IMR-90 (cell line): ENCODE measurements at regions not wholly inside any gene's neighbourhood (a gene's known extent, or its start where the extent isn't known, plus 50 kb on each side); places are given as distances from the start of the nearest gene placed in this dataset.

ENCODE experiments used
- ATAC-seq: fragments of 200-7000 bp; cut with Tn5 transposase; 2 replicates; pipeline ENCODE4 v1.9.1; 2020; ENCODE audit warnings: low read depth, mild to moderate bottlenecking, moderate library complexity
- BruUV-seq: library from RNA; stranded (reverse); fragments of 400-500 nt; replicated peaks from 2 replicates; lab custom pipeline; 2021; lab: Mats Ljungman, UMichigan
- CTCF ChIA-PET: fragments of 300-600 bp; formaldehyde crosslinking; extraction: SDS; loops from one replicate; lab custom pipeline; 2021; ENCODE audit warnings: antibody characterized with exemption; lab: Yijun Ruan, JAX
- POLR2A ChIA-PET: fragments of 300-600 bp; sonication (Branson Sonifier 250); formaldehyde crosslinking; loops from one replicate; lab custom pipeline; 2022; ENCODE audit warnings: antibody characterized with exemption; ENCODE audit not compliant: unreplicated experiment; lab: Charles Lee
- DNase-seq: peaks from one replicate; pipeline ENCODE4 v3.0.0; 2013
- H2AFZ ChIP-seq: replicated peaks from 2 replicates; pipeline ENCODE3; 2013; ENCODE audit warnings: low read length, mild to moderate bottlenecking; ENCODE audit not compliant: poor library complexity
- H2AK5ac ChIP-seq: 2 replicates; pipeline ENCODE4 v1.6.1; 2013; ENCODE audit warnings: low read depth, low read length, inconsistent platforms
- H2AK9ac ChIP-seq: replicated peaks from 2 replicates; pipeline ENCODE3; 2013; ENCODE audit warnings: mild to moderate bottlenecking, low read depth, low read length, moderate library complexity; ENCODE audit not compliant: poor library complexity
- H2BK120ac ChIP-seq: 2 replicates; pipeline ENCODE4 v1.6.1; 2013; ENCODE audit warnings: low read depth, low read length, inconsistent platforms
- H2BK15ac ChIP-seq: 3 replicates; pipeline ENCODE4 v1.6.1; 2013; ENCODE audit warnings: low read depth, low read length, inconsistent platforms
- H2BK20ac ChIP-seq: 2 replicates; pipeline ENCODE4 v1.6.1; 2013; ENCODE audit warnings: low read depth, mild to moderate bottlenecking, inconsistent platforms, low read length, moderate library complexity
- H2BK5ac ChIP-seq: 2 replicates; pipeline ENCODE4 v1.6.1; 2013; ENCODE audit warnings: mild to moderate bottlenecking, low read depth, low read length, inconsistent platforms; ENCODE audit not compliant: poor library complexity, severe bottlenecking
- H3K14ac ChIP-seq: replicated peaks from 2 replicates; pipeline ENCODE4 v1.6.1; 2013; ENCODE audit warnings: low read depth, low read length, inconsistent platforms
- H3K18ac ChIP-seq: 2 replicates; pipeline ENCODE4 v1.6.1; 2013; ENCODE audit warnings: low read depth, low read length, control low read depth
- H3K23ac ChIP-seq: 2 replicates; pipeline ENCODE4 v1.6.1; 2013; ENCODE audit warnings: low read depth, low read length, inconsistent platforms
- H3K27ac ChIP-seq: 2 replicates; pipeline ENCODE4 v1.5.1; 2013; ENCODE audit warnings: mild to moderate bottlenecking, control low read depth, low read length; ENCODE audit not compliant: insufficient read depth
- H3K27me3 ChIP-seq: 2 replicates; pipeline ENCODE4 v1.6.1; 2013; ENCODE audit warnings: low read length; ENCODE audit not compliant: control insufficient read depth, insufficient read depth
- H3K36me3 ChIP-seq: 2 replicates; pipeline ENCODE4 v1.6.1; 2013; ENCODE audit warnings: low read length, mixed read lengths; ENCODE audit not compliant: control insufficient read depth, insufficient read depth
- H3K4ac ChIP-seq: 2 replicates; pipeline ENCODE4 v1.6.1; 2013; ENCODE audit warnings: low read depth, low read length, inconsistent platforms
- H3K4me1 ChIP-seq: 2 replicates; pipeline ENCODE4 v1.6.1; 2013; ENCODE audit warnings: low read length, mixed read lengths; ENCODE audit not compliant: control insufficient read depth, insufficient read depth
- H3K4me2 ChIP-seq: 2 replicates; pipeline ENCODE4 v1.6.1; 2013; ENCODE audit warnings: low read depth, mild to moderate bottlenecking, control low read depth, low read length, moderate library complexity
- H3K4me3 ChIP-seq: 2 replicates; pipeline ENCODE4 v1.5.1; 2013; ENCODE audit warnings: low read depth, mild to moderate bottlenecking, control low read depth, low read length, moderate library complexity; ENCODE audit not compliant: insufficient read depth
- H3K56ac ChIP-seq: 2 replicates; pipeline ENCODE4 v1.6.1; 2013; ENCODE audit warnings: low read length, inconsistent platforms; ENCODE audit not compliant: insufficient read depth; ENCODE audit errors: extremely low read depth
- H3K79me1 ChIP-seq, 2 experiments: 2 replicates each; pipeline ENCODE4 v1.6.1; 2013; ENCODE audit warnings: low read length in 2 of 2, inconsistent platforms in 1 of 2, low read depth in 1 of 2
- H3K9ac ChIP-seq: 2 replicates; pipeline ENCODE4 v1.6.1; 2013; ENCODE audit warnings: low read depth, low read length, control low read depth
- H3K9me1 ChIP-seq: 2 replicates; pipeline ENCODE4 v1.6.1; 2013; ENCODE audit warnings: low read length, inconsistent platforms; ENCODE audit not compliant: insufficient read depth
- H3K9me3 ChIP-seq: 2 replicates; pipeline ENCODE4 v1.6.1; 2013; ENCODE audit warnings: low read length; ENCODE audit not compliant: control insufficient read depth, insufficient read depth
- H4K20me1 ChIP-seq: 2 replicates; pipeline ENCODE4 v1.6.1; 2013; ENCODE audit warnings: low read length, inconsistent platforms; ENCODE audit not compliant: insufficient read depth
- H4K5ac ChIP-seq: 2 replicates; pipeline ENCODE4 v1.6.1; 2013; ENCODE audit warnings: mild to moderate bottlenecking, low read depth, low read length, control low read depth
- H4K8ac ChIP-seq, 2 experiments: 2 replicates each; pipeline ENCODE4 v1.6.1; 2013; ENCODE audit warnings: low read depth in 2 of 2, low read length in 2 of 2, control low read depth in 1 of 2, inconsistent platforms in 1 of 2
- H4K91ac ChIP-seq: 2 replicates; pipeline ENCODE4 v1.6.1; 2013; ENCODE audit warnings: low read depth, low read length, inconsistent platforms; ENCODE audit not compliant: insufficient read depth
- RCOR1 ChIP-seq: IDR thresholded peaks from 2 replicates; pipeline ENCODE4 v1.6.1; 2012; ENCODE audit warnings: mild to moderate bottlenecking, low read length, improper control_type of control experiment; ENCODE audit not compliant: insufficient replicate concordance
- WGBS, 2 experiments: methylation state at CpG; one replicate each; pipeline versions ENCODE4 v1.1.5 to v1.1.7; 2013; ENCODE audit warnings: missing lambda C conversion rate in 2 of 2; ENCODE audit not compliant: insufficient read length in 1 of 2; ENCODE audit errors: extremely low coverage in 2 of 2; 5-methylcytosine and 5-hydroxymethylcytosine counted together
- dilution Hi-C: fragments of 300-500 bp; cut with HindIII; formaldehyde crosslinking; loops from one replicate; pipeline ENCODE4 v1.14.3; 2018; ENCODE audit warnings: low sequenced_read_pairs; ENCODE audit not compliant: unreplicated experiment
- in situ Hi-C: fragments of 300-500 bp; cut with MboI; formaldehyde crosslinking; loops from 3 replicates; pipeline ENCODE4 v1.14.3; 2019; ENCODE audit warnings: low sequenced_read_pairs, inconsistent platforms, mixed read lengths
- intact Hi-C: fragments of 100-400 bp; cut with micrococcal nuclease; formaldehyde crosslinking; loops from 2 replicates; pipeline ENCODE4 v1.10.0; 2022

- H2AK5ac ChIP-seq: no peak overlapping the region
- H3K79me1 ChIP-seq: no peaks in the 10 kb centered on the region
- CTCF ChIA-PET: no interaction called here
- no peak overlapping the region for H2BK120ac ChIP-seq
- no peak overlapping the region for H3K4ac ChIP-seq
- no peak overlapping the region for H3K18ac ChIP-seq
- dilution Hi-C loops (no loop called here), intact Hi-C loops (loop anchor here (10.0 kb wide), 1 partner anchor 713 kb away; no protein-coding TSS in a partner anchor), in situ Hi-C loops (no loop called here)
- no peak overlapping the region for H3K27ac ChIP-seq
- H2BK15ac ChIP-seq: no peak overlapping the region
- no peaks in the 10 kb centered on the region for H4K20me1 ChIP-seq
- no peak overlapping the region for H3K56ac ChIP-seq
- H2AFZ ChIP-seq: no peak overlapping the region
- no peak overlapping the region for H2BK20ac ChIP-seq
- H3K4me1 ChIP-seq: no peaks in the 10 kb centered on the region
- H3K4me2 ChIP-seq: no peak overlapping the region
- no peak overlapping the region for H4K8ac ChIP-seq
- no peaks in the 10 kb centered on the region for H3K9me1 ChIP-seq
- H3K9ac ChIP-seq: no peak overlapping the region
- no peak overlapping the region for H3K23ac ChIP-seq
- no peak for TF ChIP-seq RCOR1
- no CpG with 5 or more reads among the region's 3 CpGs for WGBS, 2 experiments
- no peak for ATAC-seq
- H3K4me3 ChIP-seq: no peak overlapping the region
- H3K14ac ChIP-seq: no peak overlapping the region
- POLR2A ChIA-PET: no interaction called here
- no peaks in the 10 kb centered on the region for H3K27me3 ChIP-seq
- no peak overlapping the region for H4K91ac ChIP-seq
- H3K9me3 ChIP-seq: no peaks in the 10 kb centered on the region
- H3K36me3 ChIP-seq: no peaks in the 10 kb centered on the region
- no peak overlapping the region for H4K5ac ChIP-seq
- H2AK9ac ChIP-seq: no peak overlapping the region
- no peak for DNase-seq
- H2BK5ac ChIP-seq: no peak overlapping the region
- BruUV-seq: no TSS peak
Observed at GRCh38 chr2:51111532-51111931, 79.6 kb upstream of the NRXN1 start.
